ENCODE measurements at regions not wholly inside any gene's neighbourhood (a gene's known extent, or its start where the extent isn't known, plus 50 kb on each side); places are given as distances from the start of the nearest gene placed in this dataset.

- intact Hi-C loops (cut with DNase I), result no loop called here
These were observed 92.8 kb downstream of the CAVIN4 start for GRCh38 chr9:100670719-100671118.

GRCh38 chr9:100671898-100672297 lies 94.0 kb downstream of the CAVIN4 start:
- FAIRE-seq, result no peak
- Histone ChIP-seq H3K4me3 (no peak overlapping the region), H3K27ac (no peak overlapping the region), H3K36me3 (no peaks in the 10 kb centered on the region), H3K9me3 (no peaks in the 10 kb centered on the region), H3K27me3 (no peaks in the 10 kb centered on the region), H3K4me1 (no peaks in the 10 kb centered on the region)
- no peak for DNase-seq
- no peak for TF ChIP-seq CTCF (IDR thresholded peaks at IDR 0.05)
- ATAC-seq, result no peak
- 55 to 58% methylated on average over 5 of the region's 5 CpGs for WGBS, 2 donors
- intact Hi-C loops (cut with DNase I), result no loop called here

More at GRCh38 chr9:100670719-100671118, 92.8 kb downstream of the CAVIN4 start:
- 53 to 71% methylated on average over 2 of the region's 2 CpGs for WGBS, 2 donors
- H3K9me3 ChIP-seq, result no peaks in the 10 kb centered on the region
- DNase-seq (no peak), ATAC-seq (no peak), FAIRE-seq (no peak)
- H3K27me3 ChIP-seq, result no peaks in the 10 kb centered on the region
- H3K36me3 ChIP-seq, result no peaks in the 10 kb centered on the region
- no peaks in the 10 kb centered on the region for H3K4me1 ChIP-seq
- TF ChIP-seq CTCF (IDR thresholded peaks at IDR 0.05), result no peak
- H3K27ac ChIP-seq, result no peak overlapping the region
- H3K4me3 ChIP-seq, result no peak overlapping the region

GRCh38 chr9:100673249-100673648 lies 95.4 kb downstream of the CAVIN4 start:
- no peak for FAIRE-seq
- WGBS, 2 donors, result 57 to 73% methylated on average over 2 of the region's 2 CpGs
- no peak for TF ChIP-seq CTCF (IDR thresholded peaks at IDR 0.05)
- no peak overlapping the region for H3K27ac ChIP-seq
- no peaks in the 10 kb centered on the region for H3K27me3 ChIP-seq
- no peaks in the 10 kb centered on the region for H3K36me3 ChIP-seq
- H3K4me1 ChIP-seq, result no peaks in the 10 kb centered on the region
- ATAC-seq, result no peak
- no peak overlapping the region for H3K4me3 ChIP-seq
- no peak for DNase-seq
- H3K9me3 ChIP-seq, result no peaks in the 10 kb centered on the region
- intact Hi-C loops (cut with DNase I), result no loop called here

GRCh38 chr9:100674419-100675122 lies 96.7 kb downstream of the CAVIN4 start:
- H3K27me3 ChIP-seq, result no peaks in the 10 kb centered on the region
- no peaks in the 10 kb centered on the region for H3K36me3 ChIP-seq
- DNase-seq (no peak), FAIRE-seq (no peak), ATAC-seq (no peak)
- H3K4me1 ChIP-seq, result no peaks in the 10 kb centered on the region
- intact Hi-C loops (cut with DNase I), result no loop called here
- H3K27ac ChIP-seq, result no peak overlapping the region
- no peak overlapping the region for H3K4me3 ChIP-seq
- H3K9me3 ChIP-seq, result no peaks in the 10 kb centered on the region
- no peak for TF ChIP-seq CTCF (IDR thresholded peaks at IDR 0.05)
- 36 to 78% methylated on average over 1 of the region's 1 CpG for WGBS, 2 donors

- FAIRE-seq (no peak), ATAC-seq (no peak), DNase-seq (no peak)
- no peaks in the 10 kb centered on the region for H3K9me3 ChIP-seq
- no peaks in the 10 kb centered on the region for H3K27me3 ChIP-seq
- intact Hi-C loops (cut with DNase I), result no loop called here
- no peak overlapping the region for H3K27ac ChIP-seq
- no peaks in the 10 kb centered on the region for H3K36me3 ChIP-seq
- TF ChIP-seq CTCF (IDR thresholded peaks at IDR 0.05), result no peak
- 61 to 64% methylated on average over 2 of the region's 2 CpGs for WGBS, 2 donors
- no peak overlapping the region for H3K4me3 ChIP-seq
- H3K4me1 ChIP-seq, result no peaks in the 10 kb centered on the region
These were observed 102.0 kb downstream of the CAVIN4 start for GRCh38 chr9:100679834-100680233.

Data from pancreas (tissue), 10 donors.